IPS-15b (cell line): ENCODE measurements at regions not wholly inside any gene's neighbourhood (a gene's known extent, or its start where the extent isn't known, plus 50 kb on each side); places are given as distances from the start of the nearest gene placed in this dataset.
"Not testable (repeated sequence)": the region's sequence is repeated elsewhere in the genome, so short reads cannot be mapped to it uniquely, and the experiment has no call there.

Experiments used
- H3K27me3 ChIP-seq: one replicate; pipeline ENCODE4 v1.6.1; 2013; ENCODE audit warnings: low read length; ENCODE audit not compliant: control insufficient read depth, insufficient read depth
- H3K36me3 ChIP-seq: one replicate; pipeline ENCODE4 v1.6.1; 2013; ENCODE audit warnings: low read length; ENCODE audit not compliant: control insufficient read depth, insufficient read depth
- H3K4me1 ChIP-seq: one replicate; pipeline ENCODE4 v1.6.1; 2013; ENCODE audit warnings: mild to moderate bottlenecking, low read length; ENCODE audit not compliant: control insufficient read depth, insufficient read depth
- H3K4me3 ChIP-seq: one replicate; pipeline ENCODE4 v1.5.1; 2013; ENCODE audit warnings: low read depth, low read length
- H3K9ac ChIP-seq: one replicate; pipeline ENCODE4 v1.6.1; 2013; ENCODE audit warnings: low read depth, mild to moderate bottlenecking, low read length
- H3K9me3 ChIP-seq: one replicate; pipeline ENCODE4 v1.6.1; 2013; ENCODE audit warnings: mild to moderate bottlenecking, low read length; ENCODE audit not compliant: control insufficient read depth, insufficient read depth

DNA sequence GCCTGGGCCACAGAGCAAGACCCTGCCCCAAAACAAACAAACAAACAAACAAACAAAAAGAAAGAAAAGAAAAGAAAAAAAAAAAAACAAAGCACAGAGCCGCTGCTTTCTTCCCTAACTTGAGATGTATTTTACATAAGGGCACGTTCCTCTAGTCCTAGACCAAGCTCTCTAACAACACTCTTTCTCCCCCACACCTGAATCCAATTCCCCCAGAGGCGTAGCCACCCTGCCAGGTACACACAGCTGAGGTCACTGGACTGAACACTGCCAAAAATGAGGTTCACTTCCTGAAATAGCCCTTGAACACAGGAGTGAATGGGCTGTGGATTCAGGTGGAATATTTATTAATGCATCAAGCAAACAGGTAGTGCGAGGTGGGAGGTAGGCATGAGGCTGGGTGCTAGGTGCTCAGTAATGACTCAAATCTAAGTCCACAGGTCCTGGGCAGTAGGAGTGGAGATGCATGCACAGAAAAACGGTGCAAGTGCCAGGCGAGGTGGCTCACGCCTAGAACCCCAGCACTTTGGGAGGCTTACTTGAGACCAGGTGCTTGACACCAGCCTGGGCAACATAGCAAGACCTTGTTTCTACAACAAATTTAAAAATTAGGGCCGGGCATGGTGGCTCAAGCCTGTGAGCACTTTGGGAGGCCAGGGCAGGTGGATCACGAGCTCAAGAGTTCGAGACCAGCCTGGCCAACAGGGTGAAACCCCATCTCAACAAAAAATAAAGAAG lies 136.6 kb upstream of the C1QTNF3 start:
- H3K36me3 ChIP-seq: peaks cover 12% of the 10 kb centered on the region
- H3K9me3 ChIP-seq, H3K27me3 ChIP-seq, H3K9ac ChIP-seq, H3K4me1 ChIP-seq, H3K4me3 ChIP-seq: not testable (repeated sequence)

GRCh38 chr5:34180225-34180624 lies 137.2 kb upstream of the C1QTNF3 start:
- not testable (repeated sequence) for H3K4me3 ChIP-seq

DNA sequence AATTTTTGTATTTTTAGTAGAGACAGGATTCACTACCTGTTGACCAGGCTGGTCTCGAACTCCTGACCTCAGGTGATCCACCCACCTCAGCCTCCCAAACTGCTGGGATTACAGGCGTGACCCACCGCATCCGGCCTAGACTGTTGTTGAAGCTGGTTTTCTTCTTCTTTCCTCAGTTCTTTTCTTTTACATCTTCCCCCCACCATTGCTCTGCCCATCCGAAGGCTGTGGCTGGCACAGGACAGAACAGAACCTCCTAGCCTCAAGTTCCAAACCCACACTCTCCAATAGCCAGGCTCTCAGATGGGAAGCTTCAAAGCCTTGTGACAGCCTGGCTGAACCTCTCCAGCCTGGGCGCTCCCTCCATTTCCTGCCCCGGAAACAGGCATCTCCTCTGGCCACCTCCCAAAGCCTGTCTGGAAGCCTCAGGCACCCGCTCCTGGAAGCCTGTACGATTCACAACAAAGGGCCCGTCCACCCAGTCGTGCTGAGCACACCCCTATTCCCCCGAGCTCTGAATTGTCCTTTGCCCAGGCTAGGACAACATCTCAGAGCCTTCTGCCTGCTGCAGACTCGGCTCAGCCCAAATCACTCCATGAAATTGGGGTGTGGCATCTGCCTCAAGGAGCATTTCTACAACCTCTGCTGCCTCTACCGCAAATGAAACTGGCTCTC lies 138.1 kb upstream of the C1QTNF3 start:
- peaks cover 12% of the 10 kb centered on the region for H3K36me3 ChIP-seq
- not testable (repeated sequence) for H3K9ac ChIP-seq, H3K27me3 ChIP-seq, H3K4me1 ChIP-seq, H3K9me3 ChIP-seq, H3K4me3 ChIP-seq

More at GRCh38 chr5:34180225-34180624, 137.2 kb upstream of the C1QTNF3 start:
- H3K9me3 ChIP-seq, H3K9ac ChIP-seq, H3K27me3 ChIP-seq, H3K4me1 ChIP-seq: not testable (repeated sequence)
- H3K36me3 ChIP-seq: peaks cover 12% of the 10 kb centered on the region

- not testable (repeated sequence) for H3K4me3 ChIP-seq, H3K9ac ChIP-seq, H3K27me3 ChIP-seq, H3K4me1 ChIP-seq, H3K9me3 ChIP-seq
- peaks cover 24% of the 10 kb centered on the region for H3K36me3 ChIP-seq
Measured at GRCh38 chr5:34185005-34185404, 142.0 kb upstream of the C1QTNF3 start.

DNA sequence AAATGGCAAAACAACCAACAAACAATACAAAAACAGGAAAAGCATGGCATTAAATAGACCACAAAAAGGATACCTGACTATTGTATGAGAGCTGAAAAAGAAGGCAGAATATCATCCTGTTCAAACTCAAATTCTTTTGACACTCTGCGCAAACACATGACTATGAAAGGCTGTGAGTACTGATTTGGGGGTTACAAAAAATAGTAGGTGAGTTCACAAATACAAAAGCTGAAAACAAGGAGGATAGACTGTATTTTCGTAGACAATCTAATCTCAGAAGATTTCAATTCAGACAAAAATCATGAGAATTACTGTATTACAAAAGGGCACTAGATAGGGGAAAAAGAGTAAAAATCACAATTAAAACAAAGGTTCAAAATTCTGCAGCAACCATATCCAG lies 142.6 kb upstream of the C1QTNF3 start:
- H3K9me3 ChIP-seq, H3K4me3 ChIP-seq, H3K9ac ChIP-seq, H3K4me1 ChIP-seq, H3K27me3 ChIP-seq: not testable (repeated sequence)
- H3K36me3 ChIP-seq: peaks cover 28% of the 10 kb centered on the region

DNA sequence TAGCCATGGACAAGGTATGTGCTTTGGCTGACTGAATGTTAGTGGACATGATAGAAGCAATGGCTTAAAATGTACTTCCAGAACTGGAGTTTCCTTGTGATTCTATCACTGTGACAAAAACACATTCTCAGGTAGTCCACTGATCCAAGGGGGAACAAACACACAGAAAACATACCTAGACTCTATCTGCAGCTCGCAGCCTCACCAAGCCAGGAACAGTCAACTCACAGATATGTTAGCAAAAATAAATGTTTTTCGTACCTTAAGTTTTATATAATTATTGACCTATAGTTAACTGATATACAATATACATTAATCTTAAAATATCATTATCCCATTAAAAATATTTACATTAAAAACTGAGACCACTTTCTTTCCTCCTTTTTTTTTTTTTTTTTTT lies 143.1 kb upstream of the C1QTNF3 start:
- H3K9me3 ChIP-seq, H3K4me3 ChIP-seq, H3K9ac ChIP-seq, H3K4me1 ChIP-seq, H3K27me3 ChIP-seq: not testable (repeated sequence)
- H3K36me3 ChIP-seq: peaks cover 30% of the 10 kb centered on the region

DNA sequence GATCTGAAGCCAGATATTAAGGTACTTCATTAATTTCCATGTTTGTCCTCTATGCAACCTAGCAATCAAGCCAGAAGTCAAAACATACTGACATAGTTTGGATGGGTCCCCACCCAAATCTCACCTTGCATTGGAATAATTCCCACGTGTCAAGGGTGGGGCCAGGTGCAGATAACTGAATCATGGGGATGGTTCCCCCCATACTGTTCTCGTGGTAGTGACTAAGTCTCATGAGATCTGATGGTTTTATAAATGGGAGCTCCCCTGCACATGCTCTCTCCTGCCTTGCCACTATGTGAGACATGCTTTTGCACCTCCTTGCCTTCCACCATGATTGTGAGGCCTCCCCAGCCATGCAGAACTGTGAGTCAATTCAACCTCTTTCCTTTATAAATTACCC lies 143.9 kb upstream of the C1QTNF3 start:
- not testable (repeated sequence) for H3K9ac ChIP-seq, H3K27me3 ChIP-seq, H3K9me3 ChIP-seq, H3K4me1 ChIP-seq, H3K4me3 ChIP-seq
- peaks cover 30% of the 10 kb centered on the region for H3K36me3 ChIP-seq

GRCh38 chr5:34187441-34187840 lies 144.4 kb upstream of the C1QTNF3 start:
- H3K9me3 ChIP-seq, H3K9ac ChIP-seq, H3K4me3 ChIP-seq, H3K27me3 ChIP-seq, H3K4me1 ChIP-seq: not testable (repeated sequence)
- H3K36me3 ChIP-seq: peaks cover 34% of the 10 kb centered on the region

- H3K4me1 ChIP-seq: not testable (repeated sequence)
Measured at GRCh38 chr5:34188001-34188822, 145.2 kb upstream of the C1QTNF3 start.

GRCh38 chr5:34189246-34189645 lies 146.2 kb upstream of the C1QTNF3 start:
- peaks cover 33% of the 10 kb centered on the region for H3K36me3 ChIP-seq
- not testable (repeated sequence) for H3K4me1 ChIP-seq, H3K9me3 ChIP-seq, H3K4me3 ChIP-seq, H3K27me3 ChIP-seq, H3K9ac ChIP-seq

More at GRCh38 chr5:34188001-34188822, 145.2 kb upstream of the C1QTNF3 start:
- not testable (repeated sequence) for H3K4me3 ChIP-seq, H3K9ac ChIP-seq, H3K9me3 ChIP-seq, H3K27me3 ChIP-seq
- H3K36me3 ChIP-seq: peaks cover 33% of the 10 kb centered on the region

DNA sequence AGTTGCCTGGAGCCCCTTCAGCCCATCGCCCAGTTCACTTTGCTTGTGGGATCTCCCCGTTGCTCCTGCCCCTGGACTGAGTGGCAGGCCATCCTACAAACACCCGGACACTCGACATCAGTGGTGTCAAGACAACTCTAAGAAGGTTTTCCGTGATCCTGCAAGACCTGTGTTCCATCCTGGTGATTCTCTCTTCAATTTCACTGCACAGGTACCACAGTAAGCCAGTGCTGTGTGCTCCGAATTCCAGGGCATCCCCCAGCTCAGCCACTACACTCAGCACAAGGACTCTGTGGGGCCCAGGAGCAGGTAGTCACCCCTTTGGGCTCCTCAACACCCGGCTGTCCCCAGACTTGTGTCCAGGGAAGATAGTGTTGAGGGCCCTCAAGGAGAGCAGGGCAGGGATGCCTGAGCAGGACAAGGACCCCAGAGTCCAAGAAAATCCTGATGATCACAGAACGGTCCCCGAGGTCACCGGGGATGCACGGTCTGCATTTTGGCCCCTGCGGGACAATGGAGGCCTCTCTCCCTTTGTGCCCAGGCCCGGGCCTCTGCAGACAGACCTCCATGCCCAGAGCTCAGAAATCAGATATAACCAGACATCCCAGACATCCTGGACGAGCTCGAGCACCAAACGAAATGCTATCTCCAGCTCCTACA lies 146.9 kb upstream of the C1QTNF3 start:
- not testable (repeated sequence) for H3K4me1 ChIP-seq, H3K4me3 ChIP-seq, H3K27me3 ChIP-seq, H3K9me3 ChIP-seq, H3K9ac ChIP-seq
- H3K36me3 ChIP-seq: peaks cover 33% of the 10 kb centered on the region
